B cell (primary cell): ENCODE measurements at regions not wholly inside any gene's neighbourhood (a gene's known extent, or its start where the extent isn't known, plus 50 kb on each side); places are given as distances from the start of the nearest gene placed in this dataset.

Experiments used
- ATAC-seq: fragments of 200-7000 bp; cut with Tn5 transposase; one replicate; pipeline ENCODE4 v1.10.0; 2021; ENCODE audit warnings: low read depth, mild to moderate bottlenecking, moderate number of reproducible peaks, moderate library complexity
- CTCF ChIA-PET: fragments of 350-600 bp; sonication (Branson Sonifier 250); formaldehyde crosslinking; loops from one replicate; lab custom pipeline; 2021; ENCODE audit warnings: antibody characterized with exemption, inconsistent platforms; lab: Charles Lee
- POLR2A ChIA-PET: fragments of 350-600 bp; sonication (Branson Sonifier 250); formaldehyde crosslinking; loops from one replicate; lab custom pipeline; 2021; ENCODE audit warnings: antibody characterized with exemption; lab: Charles Lee
- DNase-seq: peaks from one replicate; pipeline ENCODE4 v3.0.0; 2013
- H2AFZ ChIP-seq: 2 replicates; pipeline ENCODE4 v1.6.1; 2012; ENCODE audit warnings: mild to moderate bottlenecking, low read depth, low read length; ENCODE audit not compliant: insufficient read depth, poor library complexity, severe bottlenecking
- H3K27ac ChIP-seq, 2 donors: 1 replicate in 1 of 2; 2 replicates in 1 of 2; pipeline ENCODE4 v1.5.1; 2012 to 2013; ENCODE audit warnings: low read length in 2 of 2, mild to moderate bottlenecking in 2 of 2, moderate library complexity in 1 of 2
- H3K27me3 ChIP-seq, 4 experiments: fragments of 200-600 bp in 1 of 4; sonication (generic) in 1 of 4; replicated peaks in 1 of 4; 1 replicate in 2 of 4; 2 replicates in 2 of 4; pipeline versions ENCODE4 v1.6.1 to v1.7.0; 2013 to 2016; ENCODE audit warnings: low read length in 3 of 4, mild to moderate bottlenecking in 2 of 4, mixed read lengths in 1 of 4, moderate library complexity in 1 of 4; ENCODE audit not compliant: insufficient read depth in 4 of 4, control insufficient read depth in 3 of 4; ENCODE audit errors: control extremely low read depth in 1 of 4
- H3K36me3 ChIP-seq, 2 experiments: replicated peaks in 1 of 2; 1 replicate in 1 of 2; 2 replicates in 1 of 2; pipeline versions ENCODE4 v1.6.1 to v1.7.1; 2013; ENCODE audit warnings: low read length in 1 of 2; ENCODE audit not compliant: insufficient read depth in 2 of 2, control insufficient read depth in 1 of 2; ENCODE audit errors: control extremely low read depth in 1 of 2, extremely low read depth in 1 of 2
- H3K4me1 ChIP-seq, 2 donors: fragments of 200-600 bp in 1 of 2; sonication (generic) in 1 of 2; 1 replicate in 1 of 2; 2 replicates in 1 of 2; pipeline versions ENCODE4 v1.5.1 to v1.6.1; 2013 to 2017; ENCODE audit warnings: low read length in 2 of 2; ENCODE audit not compliant: control insufficient read depth in 2 of 2, insufficient read depth in 2 of 2
- H3K4me2 ChIP-seq: replicated peaks from 2 replicates; pipeline ENCODE3; 2012; ENCODE audit warnings: mild to moderate bottlenecking, low read depth, low read length; ENCODE audit not compliant: poor library complexity, severe bottlenecking
- H3K4me3 ChIP-seq, 5 experiments: fragments of 200-600 bp in 1 of 5; sonication (generic) in 1 of 5; 1 replicate in 3 of 5; 2 replicates in 2 of 5; pipeline versions ENCODE4 v1.5.1 to v1.7.0; 2011 to 2016; ENCODE audit warnings: low read length in 4 of 5, mild to moderate bottlenecking in 4 of 5, low read depth in 2 of 5, control low read depth in 1 of 5, moderate library complexity in 1 of 5; ENCODE audit not compliant: insufficient read depth in 1 of 5; ENCODE audit errors: control extremely low read depth in 1 of 5, extremely low read depth in 1 of 5
- H3K79me2 ChIP-seq: fragments of 200-600 bp; sonication (generic); one replicate; pipeline ENCODE4 v1.6.0; 2016; ENCODE audit warnings: low read length; ENCODE audit not compliant: control insufficient read depth, insufficient read depth
- H3K9ac ChIP-seq: fragments of 200-600 bp; sonication (generic); 2 replicates; pipeline ENCODE4 v1.6.1; 2017; ENCODE audit warnings: mild to moderate bottlenecking, low read length, moderate library complexity
- H3K9me3 ChIP-seq, 3 donors: one replicate each; pipeline versions ENCODE4 v1.6.1 to v1.7.1; 2013; ENCODE audit warnings: low read length in 2 of 3; ENCODE audit not compliant: control insufficient read depth in 2 of 3, insufficient read depth in 1 of 3; ENCODE audit errors: control extremely low read depth in 1 of 3
- H4K20me1 ChIP-seq: 2 replicates; pipeline ENCODE4 v1.6.0; 2012; ENCODE audit warnings: mild to moderate bottlenecking, low read length; ENCODE audit not compliant: insufficient read depth, control insufficient read depth, poor library complexity, severe bottlenecking
- H3K27ac Mint-ChIP-seq: one replicate; pipeline ENCODE4 v1.8.0; 2021; ENCODE audit warnings: mixed read lengths
- H3K27me3 Mint-ChIP-seq: one replicate; pipeline ENCODE4 v1.8.0; 2021; ENCODE audit warnings: mixed read lengths
- H3K4me1 Mint-ChIP-seq: one replicate; pipeline ENCODE4 v1.8.0; 2021; ENCODE audit warnings: mixed read lengths
- H3K4me3 Mint-ChIP-seq: one replicate; pipeline ENCODE4 v1.8.0; 2021; ENCODE audit warnings: mixed read lengths
- H3K9me3 Mint-ChIP-seq: one replicate; pipeline ENCODE4 v1.8.0; 2022; ENCODE audit warnings: mixed read lengths; ENCODE audit not compliant: insufficient read depth
- CTCF ChIP-seq: fragments of 200-600 bp; IDR thresholded peaks from one replicate; pipeline ENCODE4 v1.8.0; 2022; ENCODE audit warnings: antibody characterized with exemption, mild to moderate bottlenecking
- EZH2 ChIP-seq: IDR thresholded peaks from 2 replicates; pipeline ENCODE4 v1.6.1; 2012; ENCODE audit warnings: borderline replicate concordance, low read depth, mild to moderate bottlenecking, moderate library complexity, low read length; ENCODE audit not compliant: insufficient read depth, poor library complexity, severe bottlenecking
- WGBS: methylation state at CpG from one replicate; pipeline ENCODE4 v1.1.5; 2013; ENCODE audit warnings: missing lambda C conversion rate; ENCODE audit not compliant: insufficient coverage; 5-methylcytosine and 5-hydroxymethylcytosine counted together
- intact Hi-C: fragments of 100-400 bp; cut with micrococcal nuclease; formaldehyde crosslinking; loops from one replicate; pipeline ENCODE4 v1.10.0; 2022

- H3K4me1 ChIP-seq = no peaks in the 10 kb centered on the region
- H3K4me1 Mint-ChIP-seq = no peaks in the 10 kb centered on the region
- H3K4me2 ChIP-seq = no peak overlapping the region
- H3K27me3 Mint-ChIP-seq = no peaks in the 10 kb centered on the region
- no peak overlapping the region for H3K27ac ChIP-seq
- ATAC-seq (no peak), DNase-seq (no peak)
- H2AFZ ChIP-seq = no peak overlapping the region
- ChIA-PET POLR2A (no interaction called here), CTCF (no interaction called here)
- H3K9me3 ChIP-seq = peaks cover 0 to 8% (median 0%) of the 10 kb centered on the region in 3 donors
- no peak overlapping the region for H3K9ac ChIP-seq
- no CpG with 5 or more reads among the region's 6 CpGs for WGBS
- TF ChIP-seq EZH2 (no peak), CTCF (no peak)
- no peak overlapping the region for H3K27ac Mint-ChIP-seq
- no peaks in the 10 kb centered on the region for H3K79me2 ChIP-seq
- intact Hi-C loops = no loop called here
- H3K27me3 ChIP-seq = no peaks in the 10 kb centered on the region
- H3K9me3 Mint-ChIP-seq = no peaks in the 10 kb centered on the region
- H3K4me3 ChIP-seq = no peak overlapping the region
- no peaks in the 10 kb centered on the region for H4K20me1 ChIP-seq
- H3K36me3 ChIP-seq = no peaks in the 10 kb centered on the region
- H3K4me3 Mint-ChIP-seq = no peak overlapping the region
Measured at GRCh38 chr7:108997480-108997879, 427.8 kb downstream of the DNAJB9 start.

- no peaks in the 10 kb centered on the region for H3K9me3 ChIP-seq
- TF ChIP-seq EZH2 (no peak), CTCF (no peak)
- intact Hi-C loops = no loop called here
- DNase-seq (no peak), ATAC-seq (no peak)
- no peaks in the 10 kb centered on the region for H3K9me3 Mint-ChIP-seq
- no peaks in the 10 kb centered on the region for H3K36me3 ChIP-seq
- no peak overlapping the region for H3K27ac Mint-ChIP-seq
- WGBS = 88% methylated on average over 1 of the region's 1 CpG
- ChIA-PET POLR2A (no interaction called here), CTCF (no interaction called here)
- no peak overlapping the region for H3K4me3 Mint-ChIP-seq
- no peaks in the 10 kb centered on the region for H3K27me3 Mint-ChIP-seq
- no peaks in the 10 kb centered on the region for H3K79me2 ChIP-seq
- no peak overlapping the region for H3K9ac ChIP-seq
- no peaks in the 10 kb centered on the region for H3K4me1 Mint-ChIP-seq
- no peaks in the 10 kb centered on the region for H3K27me3 ChIP-seq
- H2AFZ ChIP-seq = no peak overlapping the region
- no peak overlapping the region for H3K4me2 ChIP-seq
- no peaks in the 10 kb centered on the region for H3K4me1 ChIP-seq
- no peak overlapping the region for H3K4me3 ChIP-seq
- H3K27ac ChIP-seq = no peak overlapping the region
- H4K20me1 ChIP-seq = no peaks in the 10 kb centered on the region
Measured at GRCh38 chr7:109003742-109004141, 434.1 kb downstream of the DNAJB9 start.
